ENCODE measurements at regions not wholly inside any gene's neighbourhood (a gene's known extent, or its start where the extent isn't known, plus 50 kb on each side); places are given as distances from the start of the nearest gene placed in this dataset.
"Not testable (repeated sequence)": the region's sequence is repeated elsewhere in the genome, so short reads cannot be mapped to it uniquely, and the experiment has no call there.

DNA sequence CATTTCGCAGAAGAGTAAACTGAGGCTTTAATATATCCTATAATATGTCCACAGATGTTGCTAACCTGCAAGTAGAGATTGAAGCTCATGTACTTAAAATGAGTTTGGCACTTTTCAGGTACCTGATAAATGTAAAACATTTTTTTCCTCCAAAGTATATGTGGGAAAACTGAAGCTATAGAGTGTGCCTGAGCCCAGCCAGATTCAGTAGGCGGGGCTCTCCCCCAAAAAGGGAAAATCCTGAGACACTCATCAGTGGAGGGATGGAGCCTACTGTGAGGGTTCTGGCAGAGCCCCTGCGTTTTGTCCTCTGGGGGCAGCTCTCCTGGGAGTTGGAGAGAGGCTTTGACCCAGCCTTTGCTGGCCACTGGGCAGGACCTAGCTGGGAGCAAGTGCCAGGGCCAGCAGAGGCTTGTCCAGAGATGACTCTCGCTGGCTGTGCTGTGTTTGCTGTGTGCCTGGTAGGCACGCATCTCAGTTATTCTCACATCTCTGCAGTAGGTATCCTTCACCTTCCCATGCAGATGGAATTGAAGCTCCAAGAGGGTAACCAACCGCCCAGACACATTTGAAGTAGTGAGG is 81.1 kb upstream of the SPRY4 start:
- DNase-seq (ENCODE audit: low read depth): no peak

DNA sequence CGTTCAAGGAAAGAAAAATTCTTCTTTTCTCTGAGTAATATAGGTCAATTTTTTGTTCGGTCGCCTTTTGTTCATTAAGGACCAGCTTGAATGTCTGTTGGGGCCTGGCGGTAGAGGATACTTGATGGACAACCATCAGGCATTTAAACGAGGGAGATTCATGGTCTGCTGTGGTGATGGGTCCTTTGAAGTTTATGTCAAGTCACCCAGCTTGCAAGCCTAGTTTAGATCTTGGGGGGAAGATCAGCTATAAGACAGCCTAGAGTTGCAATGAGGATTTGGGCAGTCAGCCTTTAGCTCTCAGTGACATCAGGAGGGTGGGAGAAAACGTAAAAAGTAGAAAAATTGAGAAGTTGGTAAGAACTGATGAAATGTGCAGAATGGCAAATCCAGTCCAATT is 80.2 kb upstream of the SPRY4 start:
- no peak for DNase-seq (ENCODE audit: low read depth)

- no peak for DNase-seq (ENCODE audit: low read depth)
Observed at GRCh38 chr5:142404046-142404477, 79.2 kb upstream of the SPRY4 start.

GRCh38 chr5:142403583-142403982 is 78.8 kb upstream of the SPRY4 start:
- DNase-seq (ENCODE audit: low read depth): no peak

- no peak for DNase-seq (ENCODE audit: low read depth)
Observed at GRCh38 chr5:142402752-142403318, 78.0 kb upstream of the SPRY4 start.

- no peak for DNase-seq (ENCODE audit: low read depth)
Observed at GRCh38 chr5:142400415-142400814, 75.6 kb upstream of the SPRY4 start.

DNA sequence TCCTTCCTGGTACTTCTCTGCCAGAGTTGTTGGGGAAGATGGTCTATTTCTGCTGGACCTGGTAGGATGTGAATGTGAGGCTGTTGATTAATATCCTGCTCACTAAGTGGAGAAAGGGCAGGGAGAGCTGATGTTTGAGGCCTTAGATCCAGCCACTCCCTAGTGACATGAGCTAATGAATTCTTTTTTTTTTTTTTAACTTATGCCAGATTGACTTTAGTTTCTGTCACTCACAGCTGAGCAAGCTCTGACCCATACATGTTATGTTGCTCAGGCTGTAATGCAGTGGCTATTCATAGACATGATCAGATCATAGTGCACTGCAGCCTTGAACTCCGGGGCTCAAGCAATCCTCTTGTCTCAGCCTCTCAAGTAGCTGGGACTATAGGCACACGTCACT is 75.1 kb upstream of the SPRY4 start:
- DNase-seq (ENCODE audit: low read depth): no peak

DNA sequence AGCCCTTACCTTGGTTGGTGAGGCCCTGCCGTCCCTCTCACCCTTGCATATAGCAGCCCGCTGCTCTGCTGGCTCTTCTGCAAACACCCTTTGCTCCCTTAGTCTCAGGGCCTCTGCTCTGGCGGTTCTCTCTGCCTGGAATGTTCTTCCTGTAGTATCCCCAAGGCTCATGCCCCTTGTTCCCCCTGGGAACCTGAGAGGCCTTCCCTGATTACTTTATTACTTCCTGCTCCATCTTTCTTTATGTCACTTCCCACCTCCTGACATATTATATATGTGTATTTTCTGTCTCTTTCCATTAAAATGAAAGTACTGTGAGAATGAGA is 73.9 kb upstream of the SPRY4 start:
- DNase-seq (ENCODE audit: low read depth): no peak

GRCh38 chr5:142398011-142398729 is 73.3 kb upstream of the SPRY4 start:
- DNase-seq (ENCODE audit: low read depth): not testable (repeated sequence)

GRCh38 chr5:142397178-142397577 is 72.4 kb upstream of the SPRY4 start:
- no peak for DNase-seq (ENCODE audit: low read depth)

DNA sequence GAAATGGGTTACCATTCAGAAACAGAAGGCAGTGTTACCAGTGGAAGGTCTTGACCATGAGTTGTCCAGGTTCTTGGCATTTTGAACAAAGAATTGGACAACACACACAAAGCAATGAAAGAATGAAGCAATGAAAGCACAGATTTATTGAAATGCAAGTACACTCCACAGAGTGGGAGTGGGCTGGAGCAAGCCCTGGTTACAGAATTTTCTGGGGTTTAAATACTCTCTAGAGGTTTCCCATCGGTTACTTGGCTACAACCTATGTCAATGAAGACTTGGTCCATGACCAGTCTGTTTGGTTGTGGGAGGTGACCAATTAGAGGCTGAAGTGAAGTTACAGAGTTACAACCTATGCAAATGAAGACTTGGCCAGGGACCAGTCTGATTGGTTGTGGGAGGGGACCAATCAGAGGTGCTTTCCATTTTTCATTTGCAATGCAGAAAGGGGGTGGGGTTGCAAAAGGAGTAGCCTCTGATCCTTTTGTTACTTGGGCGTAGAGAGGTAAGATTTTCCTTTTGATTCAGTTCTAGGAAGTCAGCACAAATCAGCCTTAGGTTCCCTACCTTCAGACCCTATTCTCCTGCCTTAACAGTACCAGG is 71.7 kb upstream of the SPRY4 start:
- no peak for DNase-seq (ENCODE audit: low read depth)

- DNase-seq (ENCODE audit: low read depth): no peak
Observed at GRCh38 chr5:142395334-142395733, 70.5 kb upstream of the SPRY4 start.

- no peak for DNase-seq (ENCODE audit: low read depth)
Observed at GRCh38 chr5:142391058-142391845, 66.4 kb upstream of the SPRY4 start.

DNA sequence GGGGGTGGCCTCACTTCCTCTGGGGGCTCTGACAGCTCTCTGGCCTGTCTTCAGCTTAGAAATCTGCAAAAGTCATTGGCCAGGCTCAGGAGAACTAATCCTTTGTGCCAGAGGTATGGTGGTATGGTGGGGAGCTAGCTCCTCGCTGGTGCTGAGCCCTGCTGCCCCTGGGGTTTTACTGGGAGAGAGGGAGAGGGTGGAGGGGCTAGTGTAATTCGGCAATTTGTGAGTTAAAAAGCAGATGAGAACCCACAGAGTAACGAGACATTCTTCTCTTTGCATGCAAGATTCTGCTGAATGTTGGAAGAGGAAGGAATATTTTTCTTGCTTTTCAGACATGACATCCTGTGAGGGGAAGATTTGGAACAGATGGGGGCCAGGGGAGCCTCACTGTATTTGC is 65.5 kb upstream of the SPRY4 start:
- no peak for DNase-seq (ENCODE audit: low read depth)

DNA sequence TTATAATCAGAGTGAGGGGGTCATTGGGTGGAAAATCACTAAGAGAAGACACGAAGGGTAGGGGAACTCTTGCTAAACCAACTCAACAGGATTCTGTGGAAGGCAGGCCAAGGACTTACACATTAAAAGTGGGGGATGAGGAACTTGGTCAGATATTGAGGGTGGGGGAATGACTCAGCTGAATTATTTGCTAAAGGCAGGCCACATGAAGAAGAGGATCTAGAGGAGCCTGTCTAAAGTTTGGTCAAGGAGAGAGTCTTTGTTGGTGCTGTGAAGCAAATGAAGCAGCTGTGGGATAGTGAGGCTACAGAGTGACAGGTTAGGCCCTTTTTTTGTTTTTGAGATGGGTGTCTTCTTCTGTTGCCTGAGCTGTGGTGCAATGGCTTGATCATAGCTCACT is 63.9 kb upstream of the SPRY4 start:
- no peak for DNase-seq (ENCODE audit: low read depth)

DNA sequence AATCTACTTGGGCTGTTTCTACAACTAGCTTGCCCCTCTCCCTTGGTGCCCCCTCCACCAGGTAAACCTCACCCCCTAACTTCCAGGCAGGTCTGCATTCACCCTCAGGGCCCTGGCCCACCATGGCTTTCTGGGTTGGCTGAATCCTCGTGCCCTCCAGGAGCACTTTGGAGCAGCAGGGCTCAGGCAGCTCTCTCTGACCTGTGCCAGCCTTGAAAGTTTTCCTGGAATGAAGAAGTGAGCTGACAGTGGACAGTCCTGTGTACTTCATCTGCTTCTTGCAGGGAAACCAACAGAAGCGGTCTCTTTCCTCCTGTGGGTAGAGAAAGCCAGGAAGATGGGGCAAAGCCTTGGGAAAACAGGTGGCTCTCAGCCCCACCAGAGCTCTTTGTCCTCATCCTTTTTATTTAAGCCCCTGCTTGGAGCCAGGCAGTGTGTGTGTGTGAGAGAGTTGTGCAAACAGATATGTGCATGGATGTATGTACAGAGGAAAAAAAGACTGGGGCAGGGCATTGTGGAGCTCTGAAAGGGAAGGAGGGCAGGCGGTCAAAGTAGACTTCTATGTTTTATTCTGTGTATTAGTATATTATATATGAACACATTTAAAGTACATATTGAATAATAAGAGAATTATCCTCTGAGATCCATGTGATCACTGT is 62.3 kb upstream of the SPRY4 start:
- DNase-seq (ENCODE audit: low read depth): no peak

DNA sequence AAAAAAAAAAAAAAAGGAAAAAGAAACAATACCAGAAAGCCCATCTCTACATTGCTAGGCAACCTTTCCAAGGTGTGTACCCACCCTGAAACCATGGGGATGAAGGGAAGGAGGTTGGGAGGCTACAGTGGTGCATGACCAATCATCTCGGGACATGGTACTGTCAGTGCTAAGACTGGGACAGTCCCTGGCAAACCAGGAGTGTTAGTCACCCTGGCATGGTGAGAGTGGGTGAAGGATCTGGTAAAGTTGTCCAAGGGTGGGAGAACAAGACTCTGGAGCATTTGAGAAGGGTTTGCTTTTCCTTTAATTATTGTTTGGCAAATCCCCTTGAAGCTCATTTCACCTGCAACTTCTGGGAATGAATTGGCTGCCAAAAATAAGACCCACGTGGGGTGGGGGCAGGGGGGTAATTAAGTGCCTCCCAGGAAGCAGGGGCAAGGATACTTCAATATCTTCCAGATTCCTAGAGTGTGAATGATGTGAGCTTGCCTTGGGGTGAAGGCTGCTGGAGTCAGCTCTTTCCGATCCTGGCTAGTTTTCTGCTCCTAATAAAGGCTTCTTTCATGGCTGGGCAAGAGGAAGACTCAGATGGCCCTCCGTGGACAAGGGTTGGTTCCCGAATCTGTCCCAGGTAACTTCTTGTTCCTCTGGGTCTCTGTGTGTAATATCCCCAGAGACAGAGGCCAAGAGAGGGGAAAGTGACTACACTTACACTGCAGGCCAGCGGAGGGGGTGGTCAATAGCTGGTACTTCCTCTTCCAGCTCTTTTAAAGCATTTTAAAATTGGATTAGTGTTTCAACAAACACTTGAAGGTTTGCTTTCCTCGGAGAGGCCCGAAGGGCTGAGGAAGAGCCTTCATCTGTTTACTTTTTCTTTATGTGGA is 61.6 kb upstream of the SPRY4 start:
- no peak for DNase-seq (ENCODE audit: low read depth)

GRCh38 chr5:142385194-142385593 is 60.4 kb upstream of the SPRY4 start:
- DNase-seq (ENCODE audit: low read depth): no peak

DNA sequence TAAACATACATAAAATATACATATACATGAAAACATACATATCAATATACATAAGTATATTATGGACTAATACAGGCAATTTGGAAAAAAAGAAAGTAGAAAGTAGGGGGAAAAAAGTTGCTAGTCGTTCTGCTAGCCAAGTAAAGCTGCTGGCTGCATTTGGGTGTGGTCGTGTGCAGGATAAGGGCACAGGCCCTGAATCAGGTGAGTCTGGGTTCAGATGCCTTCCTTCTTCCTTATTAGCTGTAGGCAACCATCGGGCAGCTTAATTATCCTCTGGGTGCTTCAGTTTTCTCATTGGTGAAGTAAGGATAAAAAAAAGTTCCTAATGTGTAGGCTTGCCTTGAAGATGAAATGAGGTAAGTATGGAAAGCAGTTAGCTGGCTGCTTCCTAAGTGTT is 59.2 kb upstream of the SPRY4 start:
- no peak for DNase-seq (ENCODE audit: low read depth)

DNA sequence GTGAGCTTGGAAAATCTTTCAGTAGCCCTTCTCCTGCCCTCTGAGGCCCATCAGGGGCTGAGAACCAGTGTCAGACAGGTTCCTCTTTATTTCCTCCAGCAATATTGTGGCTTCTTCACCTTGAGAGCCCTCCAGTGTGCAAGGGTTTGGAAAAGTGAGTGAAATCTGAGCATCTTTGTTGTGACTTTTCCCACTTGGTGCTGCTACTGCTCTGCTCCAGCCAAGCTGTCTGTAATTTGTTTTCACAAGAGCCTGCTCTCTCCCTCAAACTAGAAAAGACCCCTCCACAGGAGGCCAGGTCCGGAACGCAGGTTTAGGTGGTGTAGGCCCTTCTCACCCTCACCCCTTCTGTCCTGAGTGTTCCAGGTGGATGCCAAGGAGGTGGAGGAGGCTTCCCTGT is 57.4 kb upstream of the SPRY4 start:
- DNase-seq (ENCODE audit: low read depth): no peak

Measured in HS-27A (cell line).